ENCODE measurements at regions not wholly inside any gene's neighbourhood (a gene's known extent, or its start where the extent isn't known, plus 50 kb on each side); places are given as distances from the start of the nearest gene placed in this dataset.

DNA sequence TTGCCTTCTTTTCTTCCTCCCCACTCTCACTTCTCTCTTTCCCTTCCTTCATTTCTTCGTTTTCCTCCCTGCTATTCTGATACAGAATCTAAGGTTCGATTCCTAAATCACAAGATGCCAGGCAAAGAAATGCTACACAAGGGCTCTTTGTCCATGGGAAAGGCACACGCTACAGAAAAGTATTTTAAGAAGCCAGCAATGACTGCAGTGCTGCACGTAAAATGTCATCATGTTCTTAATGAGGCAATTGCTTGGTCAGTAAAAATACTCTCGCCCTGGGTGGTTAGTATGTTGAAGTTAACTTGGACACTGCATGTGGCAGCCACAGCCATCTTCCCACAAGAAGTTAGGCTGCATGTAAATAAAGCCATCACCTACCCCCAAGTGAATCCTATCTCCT is 178.4 kb downstream of the DHX15 start:
- TF ChIP-seq, protein P1, sequence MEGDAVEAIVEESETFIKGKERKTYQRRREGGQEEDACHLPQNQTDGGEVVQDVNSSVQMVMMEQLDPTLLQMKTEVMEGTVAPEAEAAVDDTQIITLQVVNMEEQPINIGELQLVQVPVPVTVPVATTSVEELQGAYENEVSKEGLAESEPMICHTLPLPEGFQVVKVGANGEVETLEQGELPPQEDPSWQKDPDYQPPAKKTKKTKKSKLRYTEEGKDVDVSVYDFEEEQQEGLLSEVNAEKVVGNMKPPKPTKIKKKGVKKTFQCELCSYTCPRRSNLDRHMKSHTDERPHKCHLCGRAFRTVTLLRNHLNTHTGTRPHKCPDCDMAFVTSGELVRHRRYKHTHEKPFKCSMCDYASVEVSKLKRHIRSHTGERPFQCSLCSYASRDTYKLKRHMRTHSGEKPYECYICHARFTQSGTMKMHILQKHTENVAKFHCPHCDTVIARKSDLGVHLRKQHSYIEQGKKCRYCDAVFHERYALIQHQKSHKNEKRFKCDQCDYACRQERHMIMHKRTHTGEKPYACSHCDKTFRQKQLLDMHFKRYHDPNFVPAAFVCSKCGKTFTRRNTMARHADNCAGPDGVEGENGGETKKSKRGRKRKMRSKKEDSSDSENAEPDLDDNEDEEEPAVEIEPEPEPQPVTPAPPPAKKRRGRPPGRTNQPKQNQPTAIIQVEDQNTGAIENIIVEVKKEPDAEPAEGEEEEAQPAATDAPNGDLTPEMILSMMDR (IDR thresholded peaks at IDR 0.05 in 4 of 5, conservative IDR thresholded peaks at IDR 0.05 in 1 of 5) = no peak
- TF ChIP-seq POLR2A (IDR thresholded peaks at IDR 0.05) = no peak
